WTC11 (cell line): ENCODE measurements at regions not wholly inside any gene's neighbourhood (a gene's known extent, or its start where the extent isn't known, plus 50 kb on each side); places are given as distances from the start of the nearest gene placed in this dataset.

Experiments
- ATAC-seq: fragments of 200-7000 bp; cut with Tn5 transposase; 2 replicates; pipeline ENCODE4 v1.10.0; 2021; ENCODE audit warnings: mild to moderate bottlenecking, moderate library complexity
- CTCF ChIA-PET: fragments of 300-600 bp; sonication (Branson Sonifier 250); formaldehyde crosslinking; loops from one replicate; lab custom pipeline; 2021; ENCODE audit warnings: antibody characterized with exemption; lab: Charles Lee
- POLR2A ChIA-PET: fragments of 350-600 bp; sonication (Branson Sonifier 250); formaldehyde crosslinking; loops from one replicate; lab custom pipeline; 2021; ENCODE audit warnings: antibody characterized with exemption; lab: Charles Lee
- DNase-seq: peaks from one replicate; pipeline ENCODE4 v3.0.0; 2021; ENCODE audit warnings: low spot score
- H3K27ac Mint-ChIP-seq: 2 replicates; pipeline ENCODE4 v1.8.0; 2021; ENCODE audit warnings: mixed read lengths
- H3K27me3 Mint-ChIP-seq: 2 replicates; pipeline ENCODE4 v1.8.0; 2021; ENCODE audit warnings: low read depth, mild to moderate bottlenecking, moderate library complexity, mixed read lengths
- H3K36me3 Mint-ChIP-seq: 2 replicates; pipeline ENCODE4 v1.8.0; 2021; ENCODE audit warnings: mixed read lengths
- H3K4me1 Mint-ChIP-seq: 2 replicates; pipeline ENCODE4 v1.8.0; 2022; ENCODE audit warnings: mixed read lengths
- H3K4me3 Mint-ChIP-seq: 2 replicates; pipeline ENCODE4 v1.8.0; 2021; ENCODE audit warnings: mild to moderate bottlenecking, moderate library complexity, mixed read lengths
- H3K9me3 Mint-ChIP-seq: 2 replicates; pipeline ENCODE4 v1.8.0; 2021; ENCODE audit warnings: mixed read lengths
- FOXK1 ChIP-seq: sonication (generic); formaldehyde crosslinking; IDR thresholded peaks from 2 replicates; pipeline ENCODE4 v1.8.0; 2022; ENCODE audit warnings: mild to moderate bottlenecking, moderate library complexity, missing genetic modification reagents
- GABPB1 ChIP-seq: sonication (generic); formaldehyde crosslinking; IDR thresholded peaks from 2 replicates; pipeline ENCODE4 v1.8.1; 2023; ENCODE audit warnings: mild to moderate bottlenecking, missing genetic modification reagents
- GRHL2 ChIP-seq: fragments of 250-450 bp; sonication (Bioruptor Pico); IDR thresholded peaks from 2 replicates; pipeline ENCODE4 v1.8.0; 2022; ENCODE audit warnings: mild to moderate bottlenecking, moderate library complexity; ENCODE audit not compliant: insufficient replicate concordance, severe bottlenecking
- IRF2 ChIP-seq: sonication (generic); formaldehyde crosslinking; IDR thresholded peaks from 2 replicates; pipeline ENCODE4 v1.8.0; 2022; ENCODE audit warnings: low read depth, missing genetic modification reagents, borderline replicate concordance
- MXD4 ChIP-seq: fragments of 250-450 bp; sonication (Bioruptor Pico); IDR thresholded peaks from 2 replicates; pipeline ENCODE4 v1.8.0; 2021; ENCODE audit warnings: mild to moderate bottlenecking, moderate library complexity, borderline replicate concordance
- MYBL2 ChIP-seq: sonication (generic); formaldehyde crosslinking; IDR thresholded peaks from 2 replicates; pipeline ENCODE4 v1.8.1; 2023; ENCODE audit warnings: mild to moderate bottlenecking, moderate library complexity, missing genetic modification reagents
- NR3C1 ChIP-seq: sonication (generic); formaldehyde crosslinking; conservative IDR thresholded peaks from 2 replicates; pipeline ENCODE4 v1.8.1; 2023; ENCODE audit warnings: low read depth, mild to moderate bottlenecking, missing genetic modification reagents
- RORB ChIP-seq: fragments of 250-450 bp; sonication (Bioruptor Pico); IDR thresholded peaks from 2 replicates; pipeline ENCODE4 v1.9.0; 2021; ENCODE audit warnings: mild to moderate bottlenecking
- SMAD4 ChIP-seq: sonication (generic); formaldehyde crosslinking; IDR thresholded peaks from 2 replicates; pipeline ENCODE4 v1.8.0; 2022; ENCODE audit warnings: mild to moderate bottlenecking, missing genetic modification reagents
- SOX15 ChIP-seq: fragments of 250-450 bp; sonication (Bioruptor Pico); IDR thresholded peaks from 2 replicates; pipeline ENCODE4 v1.9.0; 2021; ENCODE audit warnings: mild to moderate bottlenecking
- TP53 ChIP-seq: sonication (generic); formaldehyde crosslinking; IDR thresholded peaks from 2 replicates; pipeline ENCODE4 v1.8.1; 2023; ENCODE audit warnings: mild to moderate bottlenecking, missing genetic modification reagents
- ZBTB21 ChIP-seq: sonication (generic); formaldehyde crosslinking; IDR thresholded peaks from 2 replicates; pipeline ENCODE4 v1.8.1; 2023; ENCODE audit warnings: mild to moderate bottlenecking, missing genetic modification reagents, borderline replicate concordance
- ZNF138 ChIP-seq: sonication (generic); formaldehyde crosslinking; conservative IDR thresholded peaks from 2 replicates; pipeline ENCODE4 v1.8.1; 2022; ENCODE audit warnings: mild to moderate bottlenecking, moderate library complexity, missing genetic modification reagents
- ZNF263 ChIP-seq: sonication (generic); formaldehyde crosslinking; IDR thresholded peaks from 2 replicates; pipeline ENCODE4 v1.8.1; 2022; ENCODE audit warnings: low read depth, mild to moderate bottlenecking, moderate library complexity, missing genetic modification reagents
- ZNF317 ChIP-seq: sonication (generic); formaldehyde crosslinking; IDR thresholded peaks from 2 replicates; pipeline ENCODE4 v1.8.1; 2023; ENCODE audit warnings: low read depth, mild to moderate bottlenecking, moderate library complexity, missing genetic modification reagents, borderline replicate concordance
- ZNF396 ChIP-seq: fragments of 250-450 bp; sonication (Bioruptor Pico); IDR thresholded peaks from 2 replicates; pipeline ENCODE4 v1.8.0; 2021; ENCODE audit warnings: mild to moderate bottlenecking, moderate library complexity, borderline replicate concordance
- TF ChIP-seq, protein P1 (sequence below): sonication (generic); formaldehyde crosslinking; IDR thresholded peaks from 2 replicates; pipeline ENCODE4 v1.8.1; 2022; ENCODE audit warnings: mild to moderate bottlenecking, moderate library complexity, missing genetic modification reagents
- TF ChIP-seq, protein P2 (sequence below): sonication (generic); formaldehyde crosslinking; IDR thresholded peaks from 2 replicates; pipeline ENCODE4 v1.8.0; 2022; ENCODE audit warnings: mild to moderate bottlenecking, missing genetic modification reagents
- TF ChIP-seq, protein P3 (sequence below): fragments of 250-450 bp; sonication (Bioruptor Pico); IDR thresholded peaks from 2 replicates; pipeline ENCODE4 v1.9.0; 2021; ENCODE audit warnings: mild to moderate bottlenecking
- TF ChIP-seq, protein P4 (sequence below): fragments of 200-600 bp; IDR thresholded peaks from 2 replicates; pipeline ENCODE4 v1.8.0; 2022; ENCODE audit warnings: antibody characterized with exemption
- TF ChIP-seq, protein P5 (sequence below): sonication (generic); formaldehyde crosslinking; IDR thresholded peaks from 2 replicates; pipeline ENCODE4 v1.8.1; 2022; ENCODE audit warnings: missing genetic modification reagents, borderline replicate concordance
- TF ChIP-seq, protein P6 (sequence below): sonication (generic); formaldehyde crosslinking; conservative IDR thresholded peaks from 2 replicates; pipeline ENCODE4 v1.8.1; 2022; ENCODE audit warnings: mild to moderate bottlenecking, missing genetic modification reagents
- TF ChIP-seq, protein P7 (sequence below): sonication (generic); formaldehyde crosslinking; IDR thresholded peaks from 2 replicates; pipeline ENCODE4 v1.8.1; 2022; ENCODE audit warnings: mild to moderate bottlenecking, missing genetic modification reagents, moderate library complexity, borderline replicate concordance

DNA sequence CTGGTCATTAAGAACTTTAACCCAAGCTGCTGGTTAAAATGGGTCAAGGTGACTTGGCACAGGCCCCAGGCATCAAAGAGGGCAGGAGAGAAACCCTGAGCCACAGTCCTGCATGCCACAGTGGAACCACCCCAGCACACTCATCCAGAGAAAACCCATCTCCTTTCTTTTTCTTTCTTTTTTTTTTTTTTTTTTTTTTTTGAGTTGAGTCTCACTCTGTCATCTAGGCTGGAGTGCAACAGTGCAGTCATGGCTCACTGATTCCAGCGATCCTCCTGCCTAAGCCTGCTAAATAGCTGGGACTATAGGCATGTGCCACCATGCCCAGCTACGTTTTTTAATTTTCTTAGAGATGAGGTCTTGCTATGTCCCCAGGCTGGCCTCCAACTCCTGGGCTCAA lies 109.2 kb upstream of the RAB4A start (continued):
- TF ChIP-seq, protein P1, sequence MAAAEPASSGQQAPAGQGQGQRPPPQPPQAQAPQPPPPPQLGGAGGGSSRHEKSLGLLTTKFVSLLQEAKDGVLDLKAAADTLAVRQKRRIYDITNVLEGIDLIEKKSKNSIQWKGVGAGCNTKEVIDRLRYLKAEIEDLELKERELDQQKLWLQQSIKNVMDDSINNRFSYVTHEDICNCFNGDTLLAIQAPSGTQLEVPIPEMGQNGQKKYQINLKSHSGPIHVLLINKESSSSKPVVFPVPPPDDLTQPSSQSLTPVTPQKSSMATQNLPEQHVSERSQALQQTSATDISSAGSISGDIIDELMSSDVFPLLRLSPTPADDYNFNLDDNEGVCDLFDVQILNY (CRISPR knock-in tag), result no peak
- TF ChIP-seq GABPB1 (CRISPR knock-in tag) (no peak), NR3C1 (CRISPR knock-in tag) (no peak)
- TF ChIP-seq, all 79 proteins: peak for 0

DNA sequence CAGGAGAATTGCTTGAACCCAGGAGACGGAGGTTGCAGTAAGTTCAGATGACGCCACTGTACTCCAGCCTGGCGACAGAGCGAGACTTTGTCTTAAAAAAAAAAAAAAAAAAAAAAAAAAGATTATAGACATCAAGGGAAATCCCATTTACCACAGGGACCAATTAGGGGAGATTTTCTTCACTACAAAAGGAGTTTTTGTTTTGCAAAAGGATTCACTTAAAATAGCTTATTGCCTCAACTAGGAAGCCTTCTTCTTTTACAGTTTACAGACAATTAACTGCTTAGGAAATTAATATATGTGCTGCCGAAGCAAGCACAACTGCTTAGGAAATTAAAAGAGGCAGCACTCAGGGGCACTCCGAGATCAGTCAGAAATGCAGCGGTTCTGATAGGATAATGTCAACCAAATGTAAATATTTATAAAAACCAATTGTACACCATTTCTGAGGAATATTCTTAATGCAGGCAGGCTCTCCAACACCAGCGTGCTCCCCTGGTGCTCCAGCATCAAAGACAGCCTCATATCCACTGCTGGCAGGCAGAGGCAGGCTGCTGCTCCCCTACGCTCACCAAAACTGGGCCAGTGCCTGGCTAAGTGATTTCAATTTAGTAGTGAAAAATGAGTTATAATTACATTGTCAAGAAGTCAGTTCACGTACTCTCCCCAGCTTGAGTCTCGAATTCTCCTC lies 107.9 kb upstream of the RAB4A start:
- H3K4me1 Mint-ChIP-seq, result peaks cover 44% of the 10 kb centered on the region
- no peaks in the 10 kb centered on the region; the same call in 1 of the 2 replicates for H3K27me3 Mint-ChIP-seq
- ATAC-seq, result no peak
- H3K36me3 Mint-ChIP-seq, result no peaks in the 10 kb centered on the region
- TF ChIP-seq, protein P2, sequence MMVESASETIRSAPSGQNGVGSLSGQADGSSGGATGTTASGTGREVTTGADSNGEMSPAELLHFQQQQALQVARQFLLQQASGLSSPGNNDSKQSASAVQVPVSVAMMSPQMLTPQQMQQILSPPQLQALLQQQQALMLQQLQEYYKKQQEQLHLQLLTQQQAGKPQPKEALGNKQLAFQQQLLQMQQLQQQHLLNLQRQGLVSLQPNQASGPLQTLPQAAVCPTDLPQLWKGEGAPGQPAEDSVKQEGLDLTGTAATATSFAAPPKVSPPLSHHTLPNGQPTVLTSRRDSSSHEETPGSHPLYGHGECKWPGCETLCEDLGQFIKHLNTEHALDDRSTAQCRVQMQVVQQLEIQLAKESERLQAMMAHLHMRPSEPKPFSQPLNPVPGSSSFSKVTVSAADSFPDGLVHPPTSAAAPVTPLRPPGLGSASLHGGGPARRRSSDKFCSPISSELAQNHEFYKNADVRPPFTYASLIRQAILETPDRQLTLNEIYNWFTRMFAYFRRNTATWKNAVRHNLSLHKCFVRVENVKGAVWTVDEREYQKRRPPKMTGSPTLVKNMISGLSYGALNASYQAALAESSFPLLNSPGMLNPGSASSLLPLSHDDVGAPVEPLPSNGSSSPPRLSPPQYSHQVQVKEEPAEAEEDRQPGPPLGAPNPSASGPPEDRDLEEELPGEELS, result no peak
- no peak for TF ChIP-seq SOX15 (CRISPR knock-in tag)
- TF ChIP-seq, all 79 proteins: peak for 0
- DNase-seq, result no peak
- Mint-ChIP-seq H3K9me3 (no peaks in the 10 kb centered on the region), H3K4me3 (no peak overlapping the region), H3K27ac (no peak overlapping the region)
- ChIA-PET CTCF (no interaction called here), POLR2A (no interaction called here)

DNA sequence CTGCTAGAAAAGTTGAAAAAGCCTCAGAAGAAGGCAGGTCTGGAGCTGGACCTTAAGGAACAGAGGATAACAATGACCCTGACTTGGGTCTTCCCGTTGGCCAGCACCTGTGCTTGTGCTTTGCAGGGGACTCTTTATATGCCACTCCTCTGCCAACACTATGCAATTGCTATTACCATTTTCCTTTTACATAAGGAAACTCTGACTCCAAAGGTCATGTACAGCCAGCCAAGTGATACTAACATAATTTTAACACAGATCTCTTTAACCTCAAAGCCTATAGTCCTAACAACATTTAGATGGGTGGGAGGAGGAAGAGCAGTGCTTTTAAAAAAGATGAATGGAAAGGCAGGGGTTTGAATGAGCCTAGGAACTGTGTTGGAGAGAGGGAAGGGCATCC lies 106.6 kb upstream of the RAB4A start:
- CTCF ChIA-PET, result no interaction called here
- Mint-ChIP-seq H3K27me3 (no peaks in the 10 kb centered on the region; the same call in 1 of the 2 replicates), H3K9me3 (no peaks in the 10 kb centered on the region), H3K4me3 (no peak overlapping the region), H3K4me1 (peaks cover 36% of the 10 kb centered on the region), H3K36me3 (no peaks in the 10 kb centered on the region), H3K27ac (no peak overlapping the region)
- TF ChIP-seq RORB, result no peak
- no peak for TF ChIP-seq ZNF396 (CRISPR knock-in tag)
- TF ChIP-seq, protein P3, sequence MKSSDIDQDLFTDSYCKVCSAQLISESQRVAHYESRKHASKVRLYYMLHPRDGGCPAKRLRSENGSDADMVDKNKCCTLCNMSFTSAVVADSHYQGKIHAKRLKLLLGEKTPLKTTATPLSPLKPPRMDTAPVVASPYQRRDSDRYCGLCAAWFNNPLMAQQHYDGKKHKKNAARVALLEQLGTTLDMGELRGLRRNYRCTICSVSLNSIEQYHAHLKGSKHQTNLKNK (CRISPR knock-in tag), result no peak
- TF ChIP-seq TP53 (CRISPR knock-in tag), result no peak
- TF ChIP-seq ZNF138 (CRISPR knock-in tag), result no peak
- TF ChIP-seq MYBL2 (CRISPR knock-in tag), result no peak
- TF ChIP-seq, protein P4, sequence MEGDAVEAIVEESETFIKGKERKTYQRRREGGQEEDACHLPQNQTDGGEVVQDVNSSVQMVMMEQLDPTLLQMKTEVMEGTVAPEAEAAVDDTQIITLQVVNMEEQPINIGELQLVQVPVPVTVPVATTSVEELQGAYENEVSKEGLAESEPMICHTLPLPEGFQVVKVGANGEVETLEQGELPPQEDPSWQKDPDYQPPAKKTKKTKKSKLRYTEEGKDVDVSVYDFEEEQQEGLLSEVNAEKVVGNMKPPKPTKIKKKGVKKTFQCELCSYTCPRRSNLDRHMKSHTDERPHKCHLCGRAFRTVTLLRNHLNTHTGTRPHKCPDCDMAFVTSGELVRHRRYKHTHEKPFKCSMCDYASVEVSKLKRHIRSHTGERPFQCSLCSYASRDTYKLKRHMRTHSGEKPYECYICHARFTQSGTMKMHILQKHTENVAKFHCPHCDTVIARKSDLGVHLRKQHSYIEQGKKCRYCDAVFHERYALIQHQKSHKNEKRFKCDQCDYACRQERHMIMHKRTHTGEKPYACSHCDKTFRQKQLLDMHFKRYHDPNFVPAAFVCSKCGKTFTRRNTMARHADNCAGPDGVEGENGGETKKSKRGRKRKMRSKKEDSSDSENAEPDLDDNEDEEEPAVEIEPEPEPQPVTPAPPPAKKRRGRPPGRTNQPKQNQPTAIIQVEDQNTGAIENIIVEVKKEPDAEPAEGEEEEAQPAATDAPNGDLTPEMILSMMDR, result no peak
- no peak for TF ChIP-seq MXD4 (CRISPR knock-in tag)
- no peak for TF ChIP-seq GABPB1 (CRISPR knock-in tag)
- TF ChIP-seq, protein P5, sequence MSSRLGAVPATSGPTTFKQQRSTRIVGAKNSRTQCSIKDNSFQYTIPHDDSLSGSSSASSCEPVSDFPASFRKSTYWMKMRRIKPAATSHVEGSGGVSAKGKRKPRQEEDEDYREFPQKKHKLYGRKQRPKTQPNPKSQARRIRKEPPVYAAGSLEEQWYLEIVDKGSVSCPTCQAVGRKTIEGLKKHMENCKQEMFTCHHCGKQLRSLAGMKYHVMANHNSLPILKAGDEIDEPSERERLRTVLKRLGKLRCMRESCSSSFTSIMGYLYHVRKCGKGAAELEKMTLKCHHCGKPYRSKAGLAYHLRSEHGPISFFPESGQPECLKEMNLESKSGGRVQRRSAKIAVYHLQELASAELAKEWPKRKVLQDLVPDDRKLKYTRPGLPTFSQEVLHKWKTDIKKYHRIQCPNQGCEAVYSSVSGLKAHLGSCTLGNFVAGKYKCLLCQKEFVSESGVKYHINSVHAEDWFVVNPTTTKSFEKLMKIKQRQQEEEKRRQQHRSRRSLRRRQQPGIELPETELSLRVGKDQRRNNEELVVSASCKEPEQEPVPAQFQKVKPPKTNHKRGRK (CRISPR knock-in tag), result no peak
- TF ChIP-seq, protein P6, sequence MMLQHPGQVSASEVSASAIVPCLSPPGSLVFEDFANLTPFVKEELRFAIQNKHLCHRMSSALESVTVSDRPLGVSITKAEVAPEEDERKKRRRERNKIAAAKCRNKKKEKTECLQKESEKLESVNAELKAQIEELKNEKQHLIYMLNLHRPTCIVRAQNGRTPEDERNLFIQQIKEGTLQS (CRISPR knock-in tag), result no peak
- TF ChIP-seq FOXK1, result no peak
- TF ChIP-seq ZNF317 (CRISPR knock-in tag), result no peak
- no peak for TF ChIP-seq ZNF263 (CRISPR knock-in tag)
- TF ChIP-seq IRF2, result no peak
- TF ChIP-seq SMAD4 (CRISPR knock-in tag), result no peak
- no peak for TF ChIP-seq GRHL2 (CRISPR knock-in tag)
- TF ChIP-seq, protein P7, sequence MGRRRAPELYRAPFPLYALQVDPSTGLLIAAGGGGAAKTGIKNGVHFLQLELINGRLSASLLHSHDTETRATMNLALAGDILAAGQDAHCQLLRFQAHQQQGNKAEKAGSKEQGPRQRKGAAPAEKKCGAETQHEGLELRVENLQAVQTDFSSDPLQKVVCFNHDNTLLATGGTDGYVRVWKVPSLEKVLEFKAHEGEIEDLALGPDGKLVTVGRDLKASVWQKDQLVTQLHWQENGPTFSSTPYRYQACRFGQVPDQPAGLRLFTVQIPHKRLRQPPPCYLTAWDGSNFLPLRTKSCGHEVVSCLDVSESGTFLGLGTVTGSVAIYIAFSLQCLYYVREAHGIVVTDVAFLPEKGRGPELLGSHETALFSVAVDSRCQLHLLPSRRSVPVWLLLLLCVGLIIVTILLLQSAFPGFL, result no peak
- no peak for TF ChIP-seq ZBTB21 (CRISPR knock-in tag)
- DNase-seq (no peak), ATAC-seq (no peak)
- POLR2A ChIA-PET, result no interaction called here
